HepG2 (cell line): ENCODE measurements at regions not wholly inside any gene's neighbourhood (a gene's known extent, or its start where the extent isn't known, plus 50 kb on each side); places are given as distances from the start of the nearest gene placed in this dataset.

Source experiments
- ATAC-seq: fragments of 200-7000 bp; cut with Tn5 transposase; 3 replicates; pipeline ENCODE4 v1.9.1; 2020; ENCODE audit warnings: mild to moderate bottlenecking, moderate library complexity
- BruUV-seq: library from RNA; stranded (reverse); fragments of 400-500 nt; replicated peaks from 2 replicates; lab custom pipeline; 2021; lab: Mats Ljungman, UMichigan
- CTCF ChIA-PET: fragments of 300-600 bp; formaldehyde crosslinking; extraction: SDS; loops from one replicate; lab custom pipeline; 2021; ENCODE audit warnings: low total read pairs, inconsistent platforms, low intra/inter-chr PET ratio; lab: Yijun Ruan, JAX
- POLR2A ChIA-PET: fragments of 350-600 bp; sonication (Branson Sonifier 250); formaldehyde crosslinking; loops from one replicate; lab custom pipeline; 2020; ENCODE audit warnings: antibody characterized with exemption, inconsistent platforms; lab: Yijun Ruan, JAX
- DNase-seq: peaks from one replicate; pipeline ENCODE4 v3.0.0-alpha.2; 2015; ENCODE audit warnings: low spot score
- FAIRE-seq: peaks from 3 replicates; lab custom pipeline; 2011; peaks lifted over from hg19 to GRCh38; lab: Jason Lieb, UNC
- H2AFZ ChIP-seq: one replicate; pipeline ENCODE4 v1.6.1; 2011; ENCODE audit warnings: low read length, inconsistent platforms
- H3K27ac ChIP-seq: fragments of 300-600 bp; 3 replicates; pipeline ENCODE4 v1.8.0; 2011; ENCODE audit warnings: mixed run types, mild to moderate bottlenecking, mixed read lengths, low read length, inconsistent platforms; ENCODE audit not compliant: insufficient read depth; ENCODE audit errors: extremely low read length
- H3K27me3 ChIP-seq, 2 experiments: fragments of 200-600 bp in 1 of 2; 2 replicates in 1 of 2; 3 replicates in 1 of 2; pipeline versions ENCODE4 v1.6.0 to v1.8.0; 2011; ENCODE audit warnings: low read length in 2 of 2, mild to moderate bottlenecking in 2 of 2, moderate library complexity in 2 of 2, inconsistent platforms in 1 of 2; ENCODE audit not compliant: insufficient read depth in 2 of 2, control insufficient read depth in 1 of 2
- H3K36me3 ChIP-seq, 2 experiments: fragments of 200-600 bp in 1 of 2; replicated peaks in 1 of 2; 2 replicates in 1 of 2; 3 replicates in 1 of 2; pipeline versions ENCODE4 v1.5.1 to v1.8.0; 2011; ENCODE audit warnings: low read length in 2 of 2, inconsistent platforms in 1 of 2; ENCODE audit not compliant: insufficient read depth in 2 of 2, control insufficient read depth in 1 of 2
- H3K4me1 ChIP-seq: 2 replicates; pipeline ENCODE4 v1.5.1; 2012; ENCODE audit warnings: low read length, inconsistent platforms; ENCODE audit not compliant: insufficient read depth
- H3K4me2 ChIP-seq: 2 replicates; pipeline ENCODE4 v1.6.0; 2011; ENCODE audit warnings: low read depth, low read length, inconsistent platforms
- H3K4me3 ChIP-seq, 3 experiments: fragments of 200-600 bp in 1 of 3; sonication (generic), shearing (Covaris generic) in 1 of 3; replicated peaks in 1 of 3; 2 replicates each; pipeline ENCODE4 v1.5.1; 2011 to 2016; ENCODE audit warnings: low read length in 3 of 3, inconsistent platforms in 2 of 3, low read depth in 2 of 3, mild to moderate bottlenecking in 2 of 3, control low read depth in 1 of 3, mixed read lengths in 1 of 3; ENCODE audit not compliant: insufficient read depth in 1 of 3
- H3K79me2 ChIP-seq: one replicate; pipeline ENCODE4 v1.6.1; 2011; ENCODE audit warnings: low read length, inconsistent platforms; ENCODE audit not compliant: insufficient read depth
- H3K9ac ChIP-seq: 2 replicates; pipeline ENCODE4 v1.6.0; 2011; ENCODE audit warnings: mild to moderate bottlenecking, low read depth, low read length, inconsistent platforms; ENCODE audit not compliant: insufficient read depth
- H3K9me3 ChIP-seq: 2 replicates; pipeline ENCODE4 v1.5.1; 2012; ENCODE audit warnings: mild to moderate bottlenecking, low read length
- H4K20me1 ChIP-seq: 2 replicates; pipeline ENCODE4 v1.6.0; 2011; ENCODE audit warnings: inconsistent platforms, mild to moderate bottlenecking, low read length, moderate library complexity; ENCODE audit not compliant: insufficient read depth
- ATF4 ChIP-seq, 2 experiments: fragments of 450-650 bp in 1 of 2; sonication (generic) in 1 of 2; formaldehyde crosslinking; IDR thresholded peaks; 2 replicates each; pipeline versions ENCODE4 v1.5.0 to v1.8.0; 2020 to 2022; ENCODE audit warnings: mild to moderate bottlenecking in 1 of 2, missing genetic modification reagents in 1 of 2
- CENPBD1 ChIP-seq: sonication (generic); formaldehyde crosslinking; IDR thresholded peaks from 2 replicates; pipeline ENCODE4 v1.8.0; 2022; ENCODE audit warnings: missing genetic modification reagents, low read depth, mild to moderate bottlenecking, borderline replicate concordance
- DNMT1 ChIP-seq: sonication (generic); formaldehyde crosslinking; IDR thresholded peaks from 2 replicates; pipeline ENCODE4 v1.5.1; 2020; ENCODE audit warnings: mild to moderate bottlenecking, missing genetic modification reagents
- DRAP1 ChIP-seq: IDR thresholded peaks from 2 replicates; pipeline ENCODE4 v1.6.1; 2016; ENCODE audit warnings: missing genetic modification reagents, missing compliant biosample characterization
- FOXO1 ChIP-seq: sonication (generic); formaldehyde crosslinking; IDR thresholded peaks from 2 replicates; pipeline ENCODE4 v1.4.0; 2020; ENCODE audit warnings: missing genetic modification reagents
- GTF2F1 ChIP-seq: fragments of 150-350 bp; IDR thresholded peaks from 2 replicates; pipeline ENCODE4 v1.6.1; 2014; ENCODE audit warnings: low read length
- ISX ChIP-seq: sonication (generic); formaldehyde crosslinking; conservative IDR thresholded peaks from 2 replicates; pipeline ENCODE4 v1.5.0; 2020; ENCODE audit warnings: missing genetic modification reagents
- JUN ChIP-seq: sonication (generic); formaldehyde crosslinking; IDR thresholded peaks from 2 replicates; pipeline ENCODE4 v1.4.0; 2020; ENCODE audit warnings: mild to moderate bottlenecking, missing genetic modification reagents
- MATR3 ChIP-seq: sonication (generic); formaldehyde crosslinking; IDR thresholded peaks from 2 replicates; pipeline ENCODE4 v1.4.0; 2020; ENCODE audit warnings: missing genetic modification reagents
- MIER3 ChIP-seq: IDR thresholded peaks from 2 replicates; pipeline ENCODE4 v1.6.1; 2016; ENCODE audit warnings: missing compliant biosample characterization, borderline replicate concordance
- ONECUT2 ChIP-seq: sonication (generic); formaldehyde crosslinking; IDR thresholded peaks from 2 replicates; pipeline ENCODE4 v1.4.0; 2020; ENCODE audit warnings: missing genetic modification reagents
- RNF219 ChIP-seq: sonication (generic); formaldehyde crosslinking; IDR thresholded peaks from 2 replicates; pipeline ENCODE4 v1.5.0; 2020; ENCODE audit warnings: mild to moderate bottlenecking, missing genetic modification reagents
- SMYD3 ChIP-seq: sonication (generic); formaldehyde crosslinking; IDR thresholded peaks from 2 replicates; pipeline ENCODE4 v1.8.1; 2023; ENCODE audit warnings: mild to moderate bottlenecking, missing genetic modification reagents
- U2AF2 ChIP-seq: fragments of 200-400 bp; formaldehyde crosslinking; IDR thresholded peaks from 2 replicates; pipeline ENCODE4 v1.6.1; 2017; ENCODE audit warnings: low read depth, mild to moderate bottlenecking, low read length
- ZNF232 ChIP-seq: sonication (generic); formaldehyde crosslinking; IDR thresholded peaks from 2 replicates; pipeline ENCODE4 v1.4.0; 2020; ENCODE audit warnings: missing genetic modification reagents, borderline replicate concordance
- ZNF251 ChIP-seq: sonication (generic); formaldehyde crosslinking; IDR thresholded peaks from 2 replicates; pipeline ENCODE4 v1.9.0; 2021; ENCODE audit warnings: mild to moderate bottlenecking, missing genetic modification reagents
- ZNF510 ChIP-seq: sonication (generic); formaldehyde crosslinking; IDR thresholded peaks from 2 replicates; pipeline ENCODE4 v1.4.0; 2020; ENCODE audit warnings: low read depth, mild to moderate bottlenecking, missing genetic modification reagents
- ZNF563 ChIP-seq: sonication (generic); formaldehyde crosslinking; IDR thresholded peaks from 2 replicates; pipeline ENCODE4 v1.8.0; 2022; ENCODE audit warnings: mild to moderate bottlenecking, moderate library complexity, missing genetic modification reagents
- ZNF598 ChIP-seq: sonication (generic); formaldehyde crosslinking; IDR thresholded peaks from 2 replicates; pipeline ENCODE4 v1.5.1; 2020; ENCODE audit warnings: mild to moderate bottlenecking, missing genetic modification reagents, borderline replicate concordance
- ZNF839 ChIP-seq: sonication (generic); formaldehyde crosslinking; IDR thresholded peaks from 2 replicates; pipeline ENCODE4 v1.4.0; 2020; ENCODE audit warnings: missing genetic modification reagents, mild to moderate bottlenecking, borderline replicate concordance
- WGBS: methylation state at CpG from one replicate; pipeline ENCODE4 v1.1.6; 2017; ENCODE audit warnings: low lambda C conversion rate; 5-methylcytosine and 5-hydroxymethylcytosine counted together
- in situ Hi-C: cut with HindIII; loops from 2 replicates; pipeline ENCODE4 v1.10.0; 2017; ENCODE audit warnings: low pct_unique_long_range_greater_than_20kb; ENCODE audit not compliant: extremely low pct_ligation_motif_present
- intact Hi-C: fragments of 100-400 bp; cut with micrococcal nuclease; formaldehyde crosslinking; loops from one replicate; pipeline ENCODE4 v1.10.0; 2022; ENCODE audit not compliant: unreplicated experiment

GRCh38 chr3:110753516-110753915 is 318.1 kb upstream of the NECTIN3 start:
- Histone ChIP-seq H3K9me3 (no peaks in the 10 kb centered on the region), H3K4me2 (no peak overlapping the region), H3K36me3 (no peaks in the 10 kb centered on the region), H3K4me3 (no peak overlapping the region), H4K20me1 (no peaks in the 10 kb centered on the region), H3K27me3 (no peaks in the 10 kb centered on the region), H3K4me1 (peaks cover 33% of the 10 kb centered on the region), H3K27ac (no peak overlapping the region), H3K79me2 (no peaks in the 10 kb centered on the region), H2AFZ (no peak overlapping the region), H3K9ac (no peak overlapping the region)
- ChIA-PET POLR2A (no interaction called here), CTCF (no interaction called here)
- ATAC-seq (no peak), DNase-seq (no peak), FAIRE-seq (no peak)
- intact Hi-C loops, result no loop called here
- WGBS, result 90% methylated on average over 1 of the region's 1 CpG
- TF ChIP-seq MIER3, result no peak
- TF ChIP-seq CENPBD1 (CRISPR knock-in tag), result no peak
- TF ChIP-seq ATF4 (CRISPR knock-in tag; IDR thresholded peaks at IDR 0.05), result no peak
- TF ChIP-seq ZNF563 (CRISPR knock-in tag), result no peak
- no peak for TF ChIP-seq ZNF251 (CRISPR knock-in tag)
- no peak for TF ChIP-seq JUN (CRISPR knock-in tag)
- TF ChIP-seq ZNF510 (CRISPR knock-in tag), result no peak
- no peak for TF ChIP-seq U2AF2
- no peak for TF ChIP-seq SMYD3
- no peak for TF ChIP-seq ZNF839 (CRISPR knock-in tag)
- TF ChIP-seq DNMT1 (CRISPR knock-in tag), result no peak
- TF ChIP-seq DRAP1 (CRISPR knock-in tag), result no peak
- no peak for TF ChIP-seq ISX (CRISPR knock-in tag)
- no peak for TF ChIP-seq RNF219 (CRISPR knock-in tag)
- no peak for TF ChIP-seq ZNF232 (CRISPR knock-in tag)
- no peak for TF ChIP-seq GTF2F1
- no peak for TF ChIP-seq ZNF598
- TF ChIP-seq MATR3 (CRISPR knock-in tag), result no peak
- no peak for TF ChIP-seq ONECUT2 (CRISPR knock-in tag)
- TF ChIP-seq FOXO1 (CRISPR knock-in tag), result no peak
- in situ Hi-C loops, result no loop called here
- BruUV-seq, result no TSS peak
